SK-N-MC (cell line): ENCODE measurements at regions not wholly inside any gene's neighbourhood (a gene's known extent, or its start where the extent isn't known, plus 50 kb on each side); places are given as distances from the start of the nearest gene placed in this dataset.
"Not testable (repeated sequence)": the region's sequence is repeated elsewhere in the genome, so short reads cannot be mapped to it uniquely, and the experiment has no call there.

Experiments
- EZH2 ChIP-seq: fragments of 200-600 bp; sonication (generic); IDR thresholded peaks from one replicate; pipeline ENCODE4 v1.6.1; 2017; ENCODE audit warnings: antibody characterized with exemption
- POLR2AphosphoS5 ChIP-seq: IDR thresholded peaks from 2 replicates; pipeline ENCODE4 v1.6.1; 2012; ENCODE audit warnings: mild to moderate bottlenecking, low read depth, low read length, borderline replicate concordance

DNA sequence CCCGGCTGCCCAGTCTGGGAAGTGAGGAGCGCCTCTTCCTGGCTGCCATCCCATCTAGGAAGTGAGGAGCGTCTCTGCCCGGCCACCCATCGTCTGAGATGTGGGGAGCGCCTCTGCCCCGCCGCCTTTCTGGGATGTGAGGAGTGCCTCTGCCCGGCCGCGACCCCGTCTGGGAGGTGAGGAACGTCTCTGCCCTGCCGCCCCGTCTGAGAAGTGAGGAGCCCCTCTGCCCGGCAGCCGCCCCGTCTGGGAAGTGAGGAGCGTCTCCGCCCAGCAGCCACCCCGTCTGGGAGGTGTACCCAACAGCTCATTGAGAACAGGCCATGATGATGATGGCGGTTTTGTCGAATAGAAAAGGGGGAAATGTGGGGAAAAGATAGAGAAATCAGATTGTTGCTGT is 316.2 kb upstream of the PRR16 start:
- not testable (repeated sequence) for TF ChIP-seq EZH2, POLR2AphosphoS5
